ENCODE measurements at regions not wholly inside any gene's neighbourhood (a gene's known extent, or its start where the extent isn't known, plus 50 kb on each side); places are given as distances from the start of the nearest gene placed in this dataset.

DNA sequence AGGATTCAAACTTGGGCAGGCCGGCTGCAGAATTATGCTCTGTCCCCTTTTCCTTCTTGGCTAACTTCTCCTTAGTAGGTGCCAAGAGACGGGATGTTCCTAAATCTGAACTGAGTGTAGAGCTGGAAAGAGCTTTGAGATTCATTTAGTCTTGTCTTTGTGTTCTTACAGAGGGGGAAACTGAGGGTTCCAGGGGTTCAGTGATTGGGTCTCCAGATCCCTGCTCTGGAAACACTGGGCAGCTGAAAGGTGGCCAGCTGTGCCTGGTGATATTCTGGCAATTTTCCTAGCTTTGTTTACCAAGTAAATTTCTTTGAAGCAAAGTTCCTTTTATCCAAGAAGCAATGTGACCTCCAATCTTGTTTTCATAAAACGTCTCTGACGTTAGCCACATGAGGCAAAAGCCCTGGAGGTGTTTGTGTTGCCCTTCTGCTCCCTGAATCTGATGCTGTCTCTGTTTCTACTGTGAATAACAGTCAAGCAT lies 288.7 kb downstream of the ZSWIM6 start:
- TF ChIP-seq, protein P1, sequence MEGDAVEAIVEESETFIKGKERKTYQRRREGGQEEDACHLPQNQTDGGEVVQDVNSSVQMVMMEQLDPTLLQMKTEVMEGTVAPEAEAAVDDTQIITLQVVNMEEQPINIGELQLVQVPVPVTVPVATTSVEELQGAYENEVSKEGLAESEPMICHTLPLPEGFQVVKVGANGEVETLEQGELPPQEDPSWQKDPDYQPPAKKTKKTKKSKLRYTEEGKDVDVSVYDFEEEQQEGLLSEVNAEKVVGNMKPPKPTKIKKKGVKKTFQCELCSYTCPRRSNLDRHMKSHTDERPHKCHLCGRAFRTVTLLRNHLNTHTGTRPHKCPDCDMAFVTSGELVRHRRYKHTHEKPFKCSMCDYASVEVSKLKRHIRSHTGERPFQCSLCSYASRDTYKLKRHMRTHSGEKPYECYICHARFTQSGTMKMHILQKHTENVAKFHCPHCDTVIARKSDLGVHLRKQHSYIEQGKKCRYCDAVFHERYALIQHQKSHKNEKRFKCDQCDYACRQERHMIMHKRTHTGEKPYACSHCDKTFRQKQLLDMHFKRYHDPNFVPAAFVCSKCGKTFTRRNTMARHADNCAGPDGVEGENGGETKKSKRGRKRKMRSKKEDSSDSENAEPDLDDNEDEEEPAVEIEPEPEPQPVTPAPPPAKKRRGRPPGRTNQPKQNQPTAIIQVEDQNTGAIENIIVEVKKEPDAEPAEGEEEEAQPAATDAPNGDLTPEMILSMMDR (IDR thresholded peaks at IDR 0.05; ENCODE audit: low read depth, low read length, missing input control), result no peak
- TF ChIP-seq YY1 (IDR thresholded peaks at IDR 0.05) (no peak), EGR1 (IDR thresholded peaks at IDR 0.05; ENCODE audit: low read depth in 2 of 2) (no peak), ATF3 (IDR thresholded peaks at IDR 0.05) (no peak), ZBTB33 (IDR thresholded peaks at IDR 0.05) (no peak)
